Breast epithelium (tissue), 3 donors: ENCODE measurements at regions not wholly inside any gene's neighbourhood (a gene's known extent, or its start where the extent isn't known, plus 50 kb on each side); places are given as distances from the start of the nearest gene placed in this dataset.
"Not testable (repeated sequence)": the region's sequence is repeated elsewhere in the genome, so short reads cannot be mapped to it uniquely, and the experiment has no call there.

Source experiments
- POLR2A ChIP-seq: fragments of 450-650 bp; IDR thresholded peaks from one replicate; pipeline ENCODE4 v1.6.1; 2016; ENCODE audit warnings: antibody characterized with exemption, mild to moderate bottlenecking, moderate library complexity
- POLR2AphosphoS5 ChIP-seq, 3 donors: sonication (generic); formaldehyde crosslinking; IDR thresholded peaks; one replicate each; pipeline ENCODE4 v1.6.1; 2017; ENCODE audit warnings: antibody characterized with exemption in 3 of 3
- TF ChIP-seq, protein P1 (sequence below), 3 donors: fragments of 450-650 bp; IDR thresholded peaks; one replicate each; pipeline ENCODE4 v1.5.1; 2016 to 2017; ENCODE audit warnings: antibody characterized with exemption in 3 of 3, mild to moderate bottlenecking in 3 of 3, moderate library complexity in 3 of 3

DNA sequence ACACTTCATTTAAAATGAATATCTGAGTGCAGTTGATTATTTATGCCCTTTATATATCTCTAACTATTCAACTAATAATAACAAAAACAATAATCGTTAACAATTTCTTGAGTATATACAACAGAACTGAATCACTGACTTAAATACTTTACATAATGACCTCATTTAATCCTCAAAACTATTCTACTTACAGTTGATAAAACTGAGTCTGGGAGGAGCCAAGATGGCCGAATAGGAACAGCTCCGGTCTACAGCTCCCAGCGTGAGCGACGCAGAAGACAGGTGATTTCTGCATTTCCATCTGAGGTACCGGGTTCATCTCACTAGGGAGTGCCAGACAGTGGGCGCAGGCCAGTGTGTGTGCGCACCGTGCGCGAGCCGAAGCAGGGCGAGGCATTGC lies 163.6 kb downstream of the LRRN1 start:
- TF ChIP-seq, protein P1, sequence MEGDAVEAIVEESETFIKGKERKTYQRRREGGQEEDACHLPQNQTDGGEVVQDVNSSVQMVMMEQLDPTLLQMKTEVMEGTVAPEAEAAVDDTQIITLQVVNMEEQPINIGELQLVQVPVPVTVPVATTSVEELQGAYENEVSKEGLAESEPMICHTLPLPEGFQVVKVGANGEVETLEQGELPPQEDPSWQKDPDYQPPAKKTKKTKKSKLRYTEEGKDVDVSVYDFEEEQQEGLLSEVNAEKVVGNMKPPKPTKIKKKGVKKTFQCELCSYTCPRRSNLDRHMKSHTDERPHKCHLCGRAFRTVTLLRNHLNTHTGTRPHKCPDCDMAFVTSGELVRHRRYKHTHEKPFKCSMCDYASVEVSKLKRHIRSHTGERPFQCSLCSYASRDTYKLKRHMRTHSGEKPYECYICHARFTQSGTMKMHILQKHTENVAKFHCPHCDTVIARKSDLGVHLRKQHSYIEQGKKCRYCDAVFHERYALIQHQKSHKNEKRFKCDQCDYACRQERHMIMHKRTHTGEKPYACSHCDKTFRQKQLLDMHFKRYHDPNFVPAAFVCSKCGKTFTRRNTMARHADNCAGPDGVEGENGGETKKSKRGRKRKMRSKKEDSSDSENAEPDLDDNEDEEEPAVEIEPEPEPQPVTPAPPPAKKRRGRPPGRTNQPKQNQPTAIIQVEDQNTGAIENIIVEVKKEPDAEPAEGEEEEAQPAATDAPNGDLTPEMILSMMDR (IDR thresholded peaks at IDR 0.05): not testable (repeated sequence)
- not testable (repeated sequence) for TF ChIP-seq POLR2A; POLR2AphosphoS5 (IDR thresholded peaks at IDR 0.05)
